IMR-90 (cell line): ENCODE measurements at regions not wholly inside any gene's neighbourhood (a gene's known extent, or its start where the extent isn't known, plus 50 kb on each side); places are given as distances from the start of the nearest gene placed in this dataset.
"Not testable (repeated sequence)": the region's sequence is repeated elsewhere in the genome, so short reads cannot be mapped to it uniquely, and the experiment has no call there.

ENCODE experiments used
- ATAC-seq: fragments of 200-7000 bp; cut with Tn5 transposase; 2 replicates; pipeline ENCODE4 v1.9.1; 2020; ENCODE audit warnings: low read depth, mild to moderate bottlenecking, moderate library complexity
- BruUV-seq: library from RNA; stranded (reverse); fragments of 400-500 nt; replicated peaks from 2 replicates; lab custom pipeline; 2021; lab: Mats Ljungman, UMichigan
- CTCF ChIA-PET: fragments of 300-600 bp; formaldehyde crosslinking; extraction: SDS; loops from one replicate; lab custom pipeline; 2021; ENCODE audit warnings: antibody characterized with exemption; lab: Yijun Ruan, JAX
- POLR2A ChIA-PET: fragments of 300-600 bp; sonication (Branson Sonifier 250); formaldehyde crosslinking; loops from one replicate; lab custom pipeline; 2022; ENCODE audit warnings: antibody characterized with exemption; ENCODE audit not compliant: unreplicated experiment; lab: Charles Lee
- DNase-seq: peaks from one replicate; pipeline ENCODE4 v3.0.0; 2013
- H2AFZ ChIP-seq: replicated peaks from 2 replicates; pipeline ENCODE3; 2013; ENCODE audit warnings: low read length, mild to moderate bottlenecking; ENCODE audit not compliant: poor library complexity
- H2AK5ac ChIP-seq: 2 replicates; pipeline ENCODE4 v1.6.1; 2013; ENCODE audit warnings: low read depth, low read length, inconsistent platforms
- H2AK9ac ChIP-seq: replicated peaks from 2 replicates; pipeline ENCODE3; 2013; ENCODE audit warnings: mild to moderate bottlenecking, low read depth, low read length, moderate library complexity; ENCODE audit not compliant: poor library complexity
- H2BK120ac ChIP-seq: 2 replicates; pipeline ENCODE4 v1.6.1; 2013; ENCODE audit warnings: low read depth, low read length, inconsistent platforms
- H2BK15ac ChIP-seq: 3 replicates; pipeline ENCODE4 v1.6.1; 2013; ENCODE audit warnings: low read depth, low read length, inconsistent platforms
- H2BK20ac ChIP-seq: 2 replicates; pipeline ENCODE4 v1.6.1; 2013; ENCODE audit warnings: low read depth, mild to moderate bottlenecking, inconsistent platforms, low read length, moderate library complexity
- H2BK5ac ChIP-seq: 2 replicates; pipeline ENCODE4 v1.6.1; 2013; ENCODE audit warnings: mild to moderate bottlenecking, low read depth, low read length, inconsistent platforms; ENCODE audit not compliant: poor library complexity, severe bottlenecking
- H3K14ac ChIP-seq: replicated peaks from 2 replicates; pipeline ENCODE4 v1.6.1; 2013; ENCODE audit warnings: low read depth, low read length, inconsistent platforms
- H3K18ac ChIP-seq: 2 replicates; pipeline ENCODE4 v1.6.1; 2013; ENCODE audit warnings: low read depth, low read length, control low read depth
- H3K23ac ChIP-seq: 2 replicates; pipeline ENCODE4 v1.6.1; 2013; ENCODE audit warnings: low read depth, low read length, inconsistent platforms
- H3K27ac ChIP-seq: 2 replicates; pipeline ENCODE4 v1.5.1; 2013; ENCODE audit warnings: mild to moderate bottlenecking, control low read depth, low read length; ENCODE audit not compliant: insufficient read depth
- H3K27me3 ChIP-seq: 2 replicates; pipeline ENCODE4 v1.6.1; 2013; ENCODE audit warnings: low read length; ENCODE audit not compliant: control insufficient read depth, insufficient read depth
- H3K36me3 ChIP-seq: 2 replicates; pipeline ENCODE4 v1.6.1; 2013; ENCODE audit warnings: low read length, mixed read lengths; ENCODE audit not compliant: control insufficient read depth, insufficient read depth
- H3K4ac ChIP-seq: 2 replicates; pipeline ENCODE4 v1.6.1; 2013; ENCODE audit warnings: low read depth, low read length, inconsistent platforms
- H3K4me1 ChIP-seq: 2 replicates; pipeline ENCODE4 v1.6.1; 2013; ENCODE audit warnings: low read length, mixed read lengths; ENCODE audit not compliant: control insufficient read depth, insufficient read depth
- H3K4me2 ChIP-seq: 2 replicates; pipeline ENCODE4 v1.6.1; 2013; ENCODE audit warnings: low read depth, mild to moderate bottlenecking, control low read depth, low read length, moderate library complexity
- H3K4me3 ChIP-seq: 2 replicates; pipeline ENCODE4 v1.5.1; 2013; ENCODE audit warnings: low read depth, mild to moderate bottlenecking, control low read depth, low read length, moderate library complexity; ENCODE audit not compliant: insufficient read depth
- H3K56ac ChIP-seq: 2 replicates; pipeline ENCODE4 v1.6.1; 2013; ENCODE audit warnings: low read length, inconsistent platforms; ENCODE audit not compliant: insufficient read depth; ENCODE audit errors: extremely low read depth
- H3K79me1 ChIP-seq, 2 experiments: 2 replicates each; pipeline ENCODE4 v1.6.1; 2013; ENCODE audit warnings: low read length in 2 of 2, inconsistent platforms in 1 of 2, low read depth in 1 of 2
- H3K9ac ChIP-seq: 2 replicates; pipeline ENCODE4 v1.6.1; 2013; ENCODE audit warnings: low read depth, low read length, control low read depth
- H3K9me1 ChIP-seq: 2 replicates; pipeline ENCODE4 v1.6.1; 2013; ENCODE audit warnings: low read length, inconsistent platforms; ENCODE audit not compliant: insufficient read depth
- H3K9me3 ChIP-seq: 2 replicates; pipeline ENCODE4 v1.6.1; 2013; ENCODE audit warnings: low read length; ENCODE audit not compliant: control insufficient read depth, insufficient read depth
- H4K20me1 ChIP-seq: 2 replicates; pipeline ENCODE4 v1.6.1; 2013; ENCODE audit warnings: low read length, inconsistent platforms; ENCODE audit not compliant: insufficient read depth
- H4K5ac ChIP-seq: 2 replicates; pipeline ENCODE4 v1.6.1; 2013; ENCODE audit warnings: mild to moderate bottlenecking, low read depth, low read length, control low read depth
- H4K8ac ChIP-seq, 2 experiments: 2 replicates each; pipeline ENCODE4 v1.6.1; 2013; ENCODE audit warnings: low read depth in 2 of 2, low read length in 2 of 2, control low read depth in 1 of 2, inconsistent platforms in 1 of 2
- H4K91ac ChIP-seq: 2 replicates; pipeline ENCODE4 v1.6.1; 2013; ENCODE audit warnings: low read depth, low read length, inconsistent platforms; ENCODE audit not compliant: insufficient read depth
- WGBS, 2 experiments: methylation state at CpG; one replicate each; pipeline versions ENCODE4 v1.1.5 to v1.1.7; 2013; ENCODE audit warnings: missing lambda C conversion rate in 2 of 2; ENCODE audit not compliant: insufficient read length in 1 of 2; ENCODE audit errors: extremely low coverage in 2 of 2; 5-methylcytosine and 5-hydroxymethylcytosine counted together
- dilution Hi-C: fragments of 300-500 bp; cut with HindIII; formaldehyde crosslinking; loops from one replicate; pipeline ENCODE4 v1.14.3; 2018; ENCODE audit warnings: low sequenced_read_pairs; ENCODE audit not compliant: unreplicated experiment
- in situ Hi-C: fragments of 300-500 bp; cut with MboI; formaldehyde crosslinking; loops from 3 replicates; pipeline ENCODE4 v1.14.3; 2019; ENCODE audit warnings: low sequenced_read_pairs, inconsistent platforms, mixed read lengths
- intact Hi-C: fragments of 100-400 bp; cut with micrococcal nuclease; formaldehyde crosslinking; loops from 2 replicates; pipeline ENCODE4 v1.10.0; 2022

- POLR2A ChIA-PET, H2BK15ac ChIP-seq, H4K5ac ChIP-seq, H3K4me1 ChIP-seq, H3K56ac ChIP-seq, H4K20me1 ChIP-seq, H3K9me3 ChIP-seq, H3K4me3 ChIP-seq, H3K4ac ChIP-seq, H2BK120ac ChIP-seq, H2BK20ac ChIP-seq, DNase-seq, H4K8ac ChIP-seq, H2AK5ac ChIP-seq, CTCF ChIA-PET, H3K36me3 ChIP-seq, ATAC-seq, dilution Hi-C loops, H3K18ac ChIP-seq, H3K4me2 ChIP-seq, H2AK9ac ChIP-seq, H3K23ac ChIP-seq, H4K91ac ChIP-seq, H3K27ac ChIP-seq, BruUV-seq, H2AFZ ChIP-seq, intact Hi-C loops, H3K9me1 ChIP-seq, H3K9ac ChIP-seq, H3K79me1 ChIP-seq, in situ Hi-C loops, H2BK5ac ChIP-seq, H3K14ac ChIP-seq, H3K27me3 ChIP-seq: not testable (repeated sequence)
- WGBS, 2 experiments, result no CpG with 5 or more reads among the region's 2 CpGs
Observed at GRCh38 chr9:13797701-13798100, 516.2 kb downstream of the NFIB start.
